Bronchial epithelial cell (primary cell): ENCODE measurements at regions not wholly inside any gene's neighbourhood (a gene's known extent, or its start where the extent isn't known, plus 50 kb on each side); places are given as distances from the start of the nearest gene placed in this dataset.

Experiments used
- DNase-seq: peaks from one replicate; pipeline ENCODE4 v3.0.0-alpha.2; 2010; ENCODE audit warnings: low read depth
- FAIRE-seq: peaks from 2 replicates; lab custom pipeline; 2011; peaks lifted over from hg19 to GRCh38; lab: Jason Lieb, UNC
- H3K27me3 ChIP-seq: 2 replicates; pipeline ENCODE4 v1.5.1; 2011; ENCODE audit warnings: low read length; ENCODE audit not compliant: control insufficient read depth, insufficient read depth
- H3K36me3 ChIP-seq: 2 replicates; pipeline ENCODE4 v1.5.1; 2011; ENCODE audit warnings: low read length; ENCODE audit not compliant: control insufficient read depth, insufficient read depth
- H3K4me3 ChIP-seq: 2 replicates; pipeline ENCODE4 v1.5.1; 2011; ENCODE audit warnings: mild to moderate bottlenecking, low read depth, low read length, control low read depth
- CTCF ChIP-seq: IDR thresholded peaks from 2 replicates; pipeline ENCODE4 v1.5.1; 2011; ENCODE audit warnings: mild to moderate bottlenecking, moderate library complexity, low read length, control low read depth, inconsistent platforms; ENCODE audit not compliant: insufficient read depth, severe bottlenecking

DNA sequence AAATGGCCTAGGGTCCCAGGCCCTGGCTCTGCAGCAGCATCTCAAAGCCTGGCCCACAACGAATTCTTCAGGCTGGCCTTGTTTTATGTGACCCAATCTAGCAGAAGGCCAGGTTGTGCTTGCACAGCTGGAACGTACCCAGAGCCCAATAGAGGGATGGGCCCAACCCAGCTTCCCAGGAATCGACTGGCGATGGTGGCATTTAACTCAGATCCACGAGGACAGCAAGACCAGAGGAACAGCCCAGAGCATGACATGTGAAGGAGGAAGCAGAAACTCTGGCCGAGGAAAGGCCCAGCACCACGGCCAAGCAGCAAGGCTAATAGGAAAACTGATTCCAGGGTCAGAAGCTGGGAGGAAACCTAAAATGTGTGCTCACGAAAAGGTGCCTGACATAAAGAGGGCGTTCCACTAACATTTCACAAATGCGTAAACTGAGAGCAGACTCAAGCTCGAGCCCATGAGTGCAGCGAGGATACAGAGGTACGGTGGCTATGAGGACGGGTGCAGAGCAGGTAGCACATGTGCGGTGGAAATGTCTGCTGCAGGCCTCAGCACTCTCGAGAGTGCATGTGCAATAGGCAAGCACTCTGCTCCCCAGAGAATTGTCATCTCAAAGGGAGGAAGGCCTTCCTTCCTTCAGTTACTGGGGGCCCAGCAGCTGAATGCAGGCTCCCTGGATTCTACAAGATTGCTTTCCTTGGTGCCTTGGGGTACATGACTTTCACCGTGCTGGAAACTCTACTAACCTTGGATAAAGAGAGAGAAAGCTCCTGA, 156.9 kb upstream of the GLI2 start:
- no peaks in the 10 kb centered on the region for H3K36me3 ChIP-seq
- FAIRE-seq (no peak), DNase-seq (no peak)
- no peaks in the 10 kb centered on the region for H3K27me3 ChIP-seq
- H3K4me3 ChIP-seq, result no peak overlapping the region
- TF ChIP-seq CTCF, result no peak

GRCh38 chr2:120579916-120580685, 155.6 kb upstream of the GLI2 start:
- Histone ChIP-seq H3K4me3 (no peak overlapping the region), H3K27me3 (no peaks in the 10 kb centered on the region), H3K36me3 (no peaks in the 10 kb centered on the region)
- FAIRE-seq (no peak), DNase-seq (no peak)
- no peak for TF ChIP-seq CTCF

GRCh38 chr2:120580709-120581108, 155.0 kb upstream of the GLI2 start:
- H3K36me3 ChIP-seq, result no peaks in the 10 kb centered on the region
- TF ChIP-seq CTCF, result no peak
- no peak overlapping the region for H3K4me3 ChIP-seq
- no peaks in the 10 kb centered on the region for H3K27me3 ChIP-seq
- DNase-seq (no peak), FAIRE-seq (no peak)

GRCh38 chr2:120583121-120583520, 152.5 kb upstream of the GLI2 start:
- no peaks in the 10 kb centered on the region for H3K36me3 ChIP-seq
- H3K4me3 ChIP-seq, result no peak overlapping the region
- TF ChIP-seq CTCF, result no peak
- FAIRE-seq, result no peak
- H3K27me3 ChIP-seq, result no peaks in the 10 kb centered on the region
- no peak for DNase-seq

- DNase-seq, result no peak
- no peaks in the 10 kb centered on the region for H3K36me3 ChIP-seq
- TF ChIP-seq CTCF, result no peak
- H3K27me3 ChIP-seq, result no peaks in the 10 kb centered on the region
- FAIRE-seq, result no peak
- H3K4me3 ChIP-seq, result no peak overlapping the region
These were observed 151.7 kb upstream of the GLI2 start for GRCh38 chr2:120583851-120584570.
